KMS-11 (cell line): ENCODE measurements at regions not wholly inside any gene's neighbourhood (a gene's known extent, or its start where the extent isn't known, plus 50 kb on each side); places are given as distances from the start of the nearest gene placed in this dataset.

Experiments
- H2AFZ ChIP-seq: fragments of 200-600 bp; sonication (generic); 2 replicates; pipeline ENCODE4 v1.6.1; 2016; ENCODE audit warnings: antibody characterized with exemption, mixed run types, low read depth
- H3K27ac ChIP-seq: fragments of 200-600 bp; sonication (generic); 2 replicates; pipeline ENCODE4 v1.6.1; 2016; ENCODE audit warnings: mild to moderate bottlenecking, mixed run types
- H3K27me3 ChIP-seq: fragments of 200-600 bp; sonication (generic); 2 replicates; pipeline ENCODE4 v1.6.1; 2017; ENCODE audit warnings: mild to moderate bottlenecking, low read depth, mixed run types, moderate library complexity; ENCODE audit not compliant: insufficient read depth
- H3K36me3 ChIP-seq: fragments of 200-600 bp; sonication (generic); 2 replicates; pipeline ENCODE4 v1.6.1; 2017; ENCODE audit warnings: mild to moderate bottlenecking, mixed run types; ENCODE audit not compliant: insufficient read depth
- H3K4me1 ChIP-seq: fragments of 200-600 bp; sonication (generic); 2 replicates; pipeline ENCODE4 v1.6.1; 2016; ENCODE audit warnings: mild to moderate bottlenecking, low read depth, mixed run types; ENCODE audit not compliant: poor library complexity, severe bottlenecking
- H3K4me2 ChIP-seq: fragments of 200-600 bp; sonication (generic); 2 replicates; pipeline ENCODE4 v1.7.0; 2016; ENCODE audit warnings: mild to moderate bottlenecking, mixed run types
- H3K4me3 ChIP-seq: fragments of 200-600 bp; sonication (generic); IDR thresholded peaks from 2 replicates; pipeline ENCODE4 v1.6.1; 2017; ENCODE audit warnings: low read depth, low read length, mixed read lengths; ENCODE audit not compliant: insufficient read depth
- H3K79me2 ChIP-seq: fragments of 200-600 bp; sonication (generic); 2 replicates; pipeline ENCODE4 v1.6.1; 2016; ENCODE audit warnings: low read depth, mixed run types; ENCODE audit not compliant: insufficient read depth
- H3K9ac ChIP-seq: fragments of 200-600 bp; sonication (generic); 2 replicates; pipeline ENCODE4 v1.6.1; 2016; ENCODE audit warnings: mild to moderate bottlenecking, mixed run types
- H4K20me1 ChIP-seq: fragments of 200-600 bp; sonication (generic); 2 replicates; pipeline ENCODE4 v1.6.1; 2016; ENCODE audit warnings: mild to moderate bottlenecking, mixed run types; ENCODE audit not compliant: insufficient read depth
- CTCF ChIP-seq: fragments of 200-600 bp; sonication (generic); conservative IDR thresholded peaks from 2 replicates; pipeline ENCODE4 v1.6.1; 2017; ENCODE audit warnings: low read depth, mild to moderate bottlenecking, antibody characterized with exemption, low read length, moderate library complexity, mixed read lengths

DNA sequence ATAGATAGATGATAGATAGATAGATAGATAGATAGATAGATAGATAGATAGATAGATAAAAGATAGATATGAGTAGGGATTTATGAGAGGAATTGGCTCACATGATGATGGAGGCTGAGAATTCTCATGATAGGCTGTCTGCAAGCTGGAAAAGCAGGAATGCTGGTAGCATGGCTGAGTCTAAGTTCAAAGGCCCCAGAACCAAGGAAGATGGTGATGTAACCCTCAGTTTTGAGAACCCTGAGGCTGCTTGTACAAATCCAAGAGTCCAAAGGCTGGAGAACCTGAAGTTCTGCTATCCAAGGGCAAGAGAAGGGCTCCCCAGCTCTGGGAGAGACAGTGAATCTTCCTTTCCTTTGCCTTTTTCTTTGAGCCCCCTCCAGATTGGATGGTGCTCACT lies 210.8 kb downstream of the RFPL4B start:
- TF ChIP-seq CTCF: no peak
- no peak overlapping the region for H3K27ac ChIP-seq
- H3K79me2 ChIP-seq: no peaks in the 10 kb centered on the region
- H3K9ac ChIP-seq: no peak overlapping the region
- no peaks in the 10 kb centered on the region for H3K36me3 ChIP-seq
- H2AFZ ChIP-seq: no peak overlapping the region
- no peak overlapping the region for H3K4me2 ChIP-seq
- H3K4me1 ChIP-seq: no peaks in the 10 kb centered on the region
- no peaks in the 10 kb centered on the region for H3K27me3 ChIP-seq
- no peaks in the 10 kb centered on the region for H4K20me1 ChIP-seq
- H3K4me3 ChIP-seq: no peak overlapping the region

- Histone ChIP-seq H3K4me1 (no peaks in the 10 kb centered on the region), H3K27ac (no peak overlapping the region), H4K20me1 (no peaks in the 10 kb centered on the region), H3K36me3 (no peaks in the 10 kb centered on the region), H3K27me3 (no peaks in the 10 kb centered on the region), H3K79me2 (no peaks in the 10 kb centered on the region), H3K4me3 (no peak overlapping the region), H2AFZ (no peak overlapping the region), H3K9ac (no peak overlapping the region), H3K4me2 (no peak overlapping the region)
- no peak for TF ChIP-seq CTCF
Observed at GRCh38 chr6:112560651-112561050, 213.5 kb downstream of the RFPL4B start.

DNA sequence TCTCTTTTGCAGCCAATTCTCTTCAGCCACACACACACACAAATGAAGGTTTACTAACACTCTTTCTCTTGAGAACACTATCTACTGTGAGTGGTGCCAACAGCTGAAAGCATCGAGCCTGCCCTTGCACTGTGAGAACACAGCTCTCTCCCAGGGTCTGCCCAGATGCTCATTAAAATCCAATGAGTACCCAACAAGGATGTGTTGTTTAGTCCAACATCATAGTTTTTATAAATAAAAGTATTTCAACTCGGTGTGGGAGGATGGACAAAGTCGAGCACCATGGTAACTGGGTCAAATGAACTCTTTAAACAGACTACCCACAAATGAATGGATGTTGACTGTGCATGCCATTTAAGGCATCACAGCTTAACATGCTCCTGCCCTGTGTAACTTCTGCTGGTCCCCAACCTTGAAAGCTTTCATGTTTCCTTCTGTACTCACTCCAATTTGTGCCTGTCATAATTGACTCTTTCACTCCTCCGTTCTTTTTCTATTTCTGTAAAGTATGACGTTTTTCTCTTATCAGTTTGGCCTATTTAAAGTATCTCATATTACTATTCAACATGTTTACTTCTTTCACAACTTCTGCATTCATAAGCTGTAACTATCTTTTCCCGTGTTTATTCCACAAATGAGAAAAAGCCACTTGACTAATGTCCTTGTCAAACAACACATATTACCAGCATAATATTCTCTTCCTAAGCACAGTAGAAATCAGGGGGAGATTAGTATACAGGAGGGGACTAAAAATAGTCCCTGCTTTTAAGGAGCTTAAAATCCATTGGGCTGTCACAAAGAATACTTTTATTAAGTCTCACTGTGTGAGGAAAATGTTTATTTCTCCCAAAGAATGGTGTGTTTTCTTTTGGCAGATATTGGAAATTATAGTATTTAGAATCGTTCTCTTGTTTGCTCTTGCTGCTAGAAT lies 215.4 kb downstream of the RFPL4B start:
- Histone ChIP-seq H3K4me2 (no peak overlapping the region), H3K4me3 (no peak overlapping the region), H4K20me1 (no peaks in the 10 kb centered on the region), H3K4me1 (no peaks in the 10 kb centered on the region), H2AFZ (no peak overlapping the region), H3K27me3 (no peaks in the 10 kb centered on the region), H3K9ac (no peak overlapping the region), H3K27ac (no peak overlapping the region), H3K36me3 (no peaks in the 10 kb centered on the region), H3K79me2 (no peaks in the 10 kb centered on the region)
- TF ChIP-seq CTCF: no peak

DNA sequence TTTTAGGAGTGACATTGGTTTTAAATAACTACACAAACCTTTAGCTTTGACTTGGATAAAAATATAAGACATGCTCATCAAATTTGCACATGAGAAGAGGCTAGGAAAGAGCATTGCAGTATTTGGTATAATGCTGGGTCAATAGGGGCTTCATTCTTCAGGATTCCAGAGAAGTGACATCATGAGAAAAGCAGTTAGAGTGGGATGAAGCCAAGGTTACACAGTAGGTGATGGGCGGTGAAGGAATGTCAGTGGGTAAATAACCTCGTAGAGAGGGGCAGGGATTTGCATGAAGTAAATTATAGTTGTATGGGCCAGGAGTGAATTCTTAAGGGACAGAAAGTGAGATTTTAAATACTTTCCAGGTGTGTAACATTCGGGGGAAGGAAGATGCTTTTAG lies 216.2 kb downstream of the RFPL4B start:
- Histone ChIP-seq H3K79me2 (no peaks in the 10 kb centered on the region), H3K4me3 (no peak overlapping the region), H4K20me1 (no peaks in the 10 kb centered on the region), H3K9ac (no peak overlapping the region), H3K4me1 (no peaks in the 10 kb centered on the region), H3K27me3 (no peaks in the 10 kb centered on the region), H2AFZ (no peak overlapping the region), H3K36me3 (no peaks in the 10 kb centered on the region), H3K27ac (no peak overlapping the region), H3K4me2 (no peak overlapping the region)
- TF ChIP-seq CTCF: no peak
